ENCODE measurements at regions not wholly inside any gene's neighbourhood (a gene's known extent, or its start where the extent isn't known, plus 50 kb on each side); places are given as distances from the start of the nearest gene placed in this dataset.
"Not testable (repeated sequence)": the region's sequence is repeated elsewhere in the genome, so short reads cannot be mapped to it uniquely, and the experiment has no call there.

GRCh38 chr6:67986694-67987232 is 648.3 kb upstream of the ADGRB3 start:
- no peak for DNase-seq

GRCh38 chr6:67976486-67976885 is 658.6 kb upstream of the ADGRB3 start:
- no peak for DNase-seq

- no peak for DNase-seq
These were observed 660.2 kb upstream of the ADGRB3 start for GRCh38 chr6:67974931-67975330.

- DNase-seq, result peak; percentile 2
These were observed 663.3 kb upstream of the ADGRB3 start for GRCh38 chr6:67971812-67972211.

GRCh38 chr6:67966830-67967229 is 668.3 kb upstream of the ADGRB3 start:
- DNase-seq, result no peak

GRCh38 chr6:67956352-67956751 is 678.7 kb upstream of the ADGRB3 start:
- no peak for DNase-seq

- DNase-seq, result no peak
These were observed 682.1 kb upstream of the ADGRB3 start for GRCh38 chr6:67952948-67953347.

- DNase-seq, result no peak
These were observed 683.0 kb upstream of the ADGRB3 start for GRCh38 chr6:67952121-67952520.

- not testable (repeated sequence) for DNase-seq
These were observed 687.3 kb upstream of the ADGRB3 start for GRCh38 chr6:67947762-67948161.

GRCh38 chr6:67935976-67936477 is 699.1 kb upstream of the ADGRB3 start:
- no peak for DNase-seq

GRCh38 chr6:67933278-67933677 is 701.8 kb upstream of the ADGRB3 start:
- DNase-seq, result no peak

GRCh38 chr6:67922588-67922987 is 712.5 kb upstream of the ADGRB3 start:
- DNase-seq, result not testable (repeated sequence)

GRCh38 chr6:67920040-67920439 is 715.0 kb upstream of the ADGRB3 start:
- not testable (repeated sequence) for DNase-seq

GRCh38 chr6:67916399-67916798 is 718.7 kb upstream of the ADGRB3 start:
- DNase-seq, result no peak

- no peak for DNase-seq
These were observed 720.7 kb upstream of the ADGRB3 start for GRCh38 chr6:67914419-67914818.

GRCh38 chr6:67909354-67909753 is 725.7 kb upstream of the ADGRB3 start:
- no peak for DNase-seq

- DNase-seq, result no peak
These were observed 726.7 kb upstream of the ADGRB3 start for GRCh38 chr6:67908379-67908778.

- DNase-seq, result not testable (repeated sequence)
These were observed 730.3 kb upstream of the ADGRB3 start for GRCh38 chr6:67904735-67905134.

GRCh38 chr6:67898875-67899274 is 736.2 kb upstream of the ADGRB3 start:
- no peak for DNase-seq

GRCh38 chr6:67897998-67898607 is 737.0 kb upstream of the ADGRB3 start:
- no peak for DNase-seq

- no peak for DNase-seq
These were observed 738.6 kb upstream of the ADGRB3 start for GRCh38 chr6:67896476-67896875.

- DNase-seq, result no peak
These were observed 745.4 kb upstream of the ADGRB3 start for GRCh38 chr6:67889682-67889995.

- DNase-seq, result no peak
These were observed 746.0 kb upstream of the ADGRB3 start for GRCh38 chr6:67888886-67889681.

- no peak for DNase-seq
These were observed 746.6 kb upstream of the ADGRB3 start for GRCh38 chr6:67888546-67888885.
